Esophagus squamous epithelium (tissue), 5 donors: ENCODE measurements at regions not wholly inside any gene's neighbourhood (a gene's known extent, or its start where the extent isn't known, plus 50 kb on each side); places are given as distances from the start of the nearest gene placed in this dataset.

ENCODE experiments used
- DNase-seq: peaks from one replicate; lab custom pipeline; 2025; lab: John Stamatoyannopoulos, UW
- H3K27ac ChIP-seq, 4 donors: fragments of 200-600 bp; sonication (generic); one replicate each; pipeline ENCODE4 v1.5.1; 2016 to 2019; ENCODE audit warnings: mild to moderate bottlenecking in 1 of 4
- H3K27me3 ChIP-seq, 4 donors: fragments of 200-600 bp; sonication (generic); 1 replicate in 3 of 4; 2 replicates in 1 of 4; pipeline versions ENCODE4 v1.5.1 to v1.6.0; 2017 to 2021; ENCODE audit warnings: antibody characterized with exemption in 1 of 4
- H3K36me3 ChIP-seq, 3 donors: fragments of 200-600 bp; sonication (generic); one replicate each; pipeline ENCODE4 v1.5.1; 2016 to 2019
- H3K4me1 ChIP-seq, 3 donors: fragments of 200-600 bp; sonication (generic); one replicate each; pipeline ENCODE4 v1.5.1; 2017 to 2019
- H3K4me3 ChIP-seq, 4 donors: fragments of 200-600 bp; sonication (generic); 1 replicate in 3 of 4; 2 replicates in 1 of 4; pipeline ENCODE4 v1.5.1; 2016 to 2019; ENCODE audit warnings: mild to moderate bottlenecking in 2 of 4, moderate library complexity in 1 of 4
- H3K9me3 ChIP-seq, 3 donors: fragments of 200-600 bp; sonication (generic); one replicate each; pipeline ENCODE4 v1.5.1; 2016 to 2019
- POLR2A ChIP-seq, 4 donors: fragments of 450-650 bp; IDR thresholded peaks; one replicate each; pipeline ENCODE4 v1.6.1; 2017; ENCODE audit warnings: antibody characterized with exemption in 4 of 4, mild to moderate bottlenecking in 4 of 4, moderate library complexity in 3 of 4
- WGBS, 2 donors: methylation state at CpG; one replicate each; pipeline ENCODE4 v1.1.5; 2018; 5-methylcytosine and 5-hydroxymethylcytosine counted together
- intact Hi-C: fragments of 100-400 bp; cut with DNase I; formaldehyde crosslinking; loops from one replicate; pipeline ENCODE4 v1.15.0; 2022
- TF ChIP-seq, protein P1 (sequence below), 6 experiments: fragments of 450-650 bp in 4 of 6; fragments of 200-600 bp in 2 of 6; sonication (generic) in 2 of 6; IDR thresholded peaks; one replicate each; pipeline ENCODE4 v1.5.1; 2016 to 2019; ENCODE audit warnings: antibody characterized with exemption in 6 of 6, mild to moderate bottlenecking in 4 of 6, moderate library complexity in 4 of 6
- donor health status: DM: yes; HTN: yes; CAD: no.

DNA sequence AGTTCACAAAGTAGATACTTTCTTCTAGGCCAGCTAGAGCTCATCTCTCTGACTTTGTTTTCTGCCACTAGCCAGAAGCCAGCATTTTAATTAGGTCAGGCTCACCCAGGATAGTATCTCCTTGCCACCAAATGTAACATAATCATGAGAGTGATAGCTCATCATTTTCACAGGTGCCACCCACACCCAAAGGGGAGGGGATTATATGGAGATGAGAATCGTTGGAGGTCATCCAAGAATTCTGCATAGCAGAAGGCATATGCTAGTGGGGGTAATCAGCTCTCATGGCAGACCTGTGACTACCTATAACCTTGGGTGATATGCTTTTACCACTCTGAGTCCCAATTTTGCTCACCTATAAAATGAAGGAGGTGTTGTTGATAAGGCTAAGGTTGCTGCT lies 523.0 kb downstream of the METTL15 start:
- DNase-seq, result no peak
- WGBS, 2 donors, result 25 to 44% methylated on average over 1 of the region's 1 CpG
- no peaks in the 10 kb centered on the region for H3K9me3 ChIP-seq
- H3K27me3 ChIP-seq, result peaks cover 0 to 7% (median 0%) of the 10 kb centered on the region in 4 donors
- no peak overlapping the region for H3K4me3 ChIP-seq
- no peaks in the 10 kb centered on the region for H3K4me1 ChIP-seq
- intact Hi-C loops, result no loop called here
- no peaks in the 10 kb centered on the region for H3K36me3 ChIP-seq
- TF ChIP-seq, protein P1, sequence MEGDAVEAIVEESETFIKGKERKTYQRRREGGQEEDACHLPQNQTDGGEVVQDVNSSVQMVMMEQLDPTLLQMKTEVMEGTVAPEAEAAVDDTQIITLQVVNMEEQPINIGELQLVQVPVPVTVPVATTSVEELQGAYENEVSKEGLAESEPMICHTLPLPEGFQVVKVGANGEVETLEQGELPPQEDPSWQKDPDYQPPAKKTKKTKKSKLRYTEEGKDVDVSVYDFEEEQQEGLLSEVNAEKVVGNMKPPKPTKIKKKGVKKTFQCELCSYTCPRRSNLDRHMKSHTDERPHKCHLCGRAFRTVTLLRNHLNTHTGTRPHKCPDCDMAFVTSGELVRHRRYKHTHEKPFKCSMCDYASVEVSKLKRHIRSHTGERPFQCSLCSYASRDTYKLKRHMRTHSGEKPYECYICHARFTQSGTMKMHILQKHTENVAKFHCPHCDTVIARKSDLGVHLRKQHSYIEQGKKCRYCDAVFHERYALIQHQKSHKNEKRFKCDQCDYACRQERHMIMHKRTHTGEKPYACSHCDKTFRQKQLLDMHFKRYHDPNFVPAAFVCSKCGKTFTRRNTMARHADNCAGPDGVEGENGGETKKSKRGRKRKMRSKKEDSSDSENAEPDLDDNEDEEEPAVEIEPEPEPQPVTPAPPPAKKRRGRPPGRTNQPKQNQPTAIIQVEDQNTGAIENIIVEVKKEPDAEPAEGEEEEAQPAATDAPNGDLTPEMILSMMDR (IDR thresholded peaks at IDR 0.05), result no peak
- no peak for TF ChIP-seq POLR2A (IDR thresholded peaks at IDR 0.05)
- H3K27ac ChIP-seq, result no peak overlapping the region

DNA sequence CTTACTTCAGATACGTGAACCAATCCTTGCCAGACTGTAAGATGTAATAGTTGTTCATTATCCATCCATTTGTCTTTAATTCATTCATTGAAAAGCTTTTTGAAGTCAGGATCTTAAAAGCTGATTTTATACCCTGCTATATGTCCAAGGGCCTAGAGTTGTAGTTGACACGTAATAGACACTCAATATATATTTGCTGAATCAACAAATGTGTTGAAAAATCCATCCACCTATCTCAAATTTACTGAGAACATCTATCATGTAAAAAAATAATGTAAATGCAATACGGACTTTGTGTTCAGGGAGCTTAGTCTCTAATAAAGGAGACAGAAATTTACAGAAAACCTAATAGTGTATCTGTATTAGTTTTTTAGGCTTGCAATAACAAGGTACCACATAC lies 521.0 kb downstream of the METTL15 start:
- TF ChIP-seq, protein P1 (IDR thresholded peaks at IDR 0.05), result no peak
- no peak for TF ChIP-seq POLR2A (IDR thresholded peaks at IDR 0.05)
- Histone ChIP-seq H3K27me3 (peaks cover 0 to 10% (median 0%) of the 10 kb centered on the region in 4 donors), H3K27ac (no peak overlapping the region), H3K4me1 (no peaks in the 10 kb centered on the region), H3K4me3 (no peak overlapping the region), H3K36me3 (no peaks in the 10 kb centered on the region), H3K9me3 (no peaks in the 10 kb centered on the region)
- 78 to 84% methylated on average over 3 of the region's 3 CpGs for WGBS, 2 donors
- DNase-seq, result no peak
- intact Hi-C loops, result no loop called here

DNA sequence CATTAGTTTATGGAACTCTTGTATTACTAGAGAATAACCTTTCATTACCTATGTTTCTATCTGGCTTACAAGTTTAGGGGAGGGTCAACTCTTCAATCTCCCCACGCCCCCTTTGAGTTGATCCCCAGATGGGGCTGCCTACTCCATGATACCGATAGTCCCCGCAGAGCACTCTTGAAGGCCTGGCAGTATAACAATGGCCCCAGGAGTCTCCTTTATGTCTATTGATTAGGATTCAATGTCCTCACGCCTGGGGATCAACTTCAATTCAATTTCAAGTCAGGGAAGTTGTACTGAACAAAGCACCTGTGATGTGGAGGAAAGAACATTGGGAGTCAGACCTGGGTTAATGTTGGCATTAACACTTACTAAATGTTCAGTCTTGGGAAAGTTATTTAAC lies 520.2 kb downstream of the METTL15 start:
- H3K27ac ChIP-seq, result no peak overlapping the region
- WGBS, 2 donors, result 79 to 93% methylated on average over 4 of the region's 4 CpGs
- no peak for DNase-seq

DNA sequence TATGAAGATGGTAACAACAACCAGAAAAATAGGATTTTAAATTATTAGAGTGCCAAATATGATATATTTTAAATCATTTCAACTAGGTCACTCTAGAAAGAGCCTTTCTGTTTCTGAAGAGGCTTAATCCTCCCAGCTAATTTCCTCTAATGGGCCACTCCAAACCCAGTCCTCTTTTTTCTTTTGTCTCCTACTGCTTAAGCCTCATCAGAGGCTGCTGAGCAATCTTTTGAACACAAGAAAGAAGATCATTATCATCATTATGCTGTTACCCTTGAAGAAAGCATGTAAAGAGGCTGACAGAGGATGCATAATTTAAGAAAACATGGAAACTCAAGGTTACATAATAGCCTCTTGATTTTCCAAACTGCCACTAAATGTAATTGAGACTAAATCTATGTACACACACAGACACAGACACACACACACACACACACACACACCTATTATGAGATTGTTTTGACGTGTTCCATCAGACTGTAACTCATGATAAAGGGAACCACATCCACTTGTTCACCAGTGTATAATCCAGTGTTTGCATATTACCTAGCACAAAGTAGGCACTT lies 519.6 kb downstream of the METTL15 start:
- Histone ChIP-seq H3K27ac (no peak overlapping the region), H3K9me3 (no peaks in the 10 kb centered on the region), H3K27me3 (peaks cover 0 to 16% (median 0%) of the 10 kb centered on the region in 4 donors), H3K4me1 (no peaks in the 10 kb centered on the region), H3K36me3 (no peaks in the 10 kb centered on the region), H3K4me3 (no peak overlapping the region)
- intact Hi-C loops, result no loop called here
- TF ChIP-seq POLR2A (IDR thresholded peaks at IDR 0.05), result no peak
- TF ChIP-seq, protein P1 (IDR thresholded peaks at IDR 0.05), result no peak
- DNase-seq, result no peak
- WGBS, 2 donors, result 77 to 82% methylated on average over 1 of the region's 1 CpG

More for the DNA sequence above, 520.2 kb downstream of the METTL15 start:
- intact Hi-C loops, result no loop called here
- H3K4me3 ChIP-seq, result no peak overlapping the region
- no peaks in the 10 kb centered on the region for H3K4me1 ChIP-seq
- H3K27me3 ChIP-seq, result peaks cover 0 to 18% (median 0%) of the 10 kb centered on the region in 4 donors
- no peaks in the 10 kb centered on the region for H3K9me3 ChIP-seq
- TF ChIP-seq, protein P1 (IDR thresholded peaks at IDR 0.05), result no peak
- TF ChIP-seq POLR2A (IDR thresholded peaks at IDR 0.05), result no peak
- no peaks in the 10 kb centered on the region for H3K36me3 ChIP-seq

DNA sequence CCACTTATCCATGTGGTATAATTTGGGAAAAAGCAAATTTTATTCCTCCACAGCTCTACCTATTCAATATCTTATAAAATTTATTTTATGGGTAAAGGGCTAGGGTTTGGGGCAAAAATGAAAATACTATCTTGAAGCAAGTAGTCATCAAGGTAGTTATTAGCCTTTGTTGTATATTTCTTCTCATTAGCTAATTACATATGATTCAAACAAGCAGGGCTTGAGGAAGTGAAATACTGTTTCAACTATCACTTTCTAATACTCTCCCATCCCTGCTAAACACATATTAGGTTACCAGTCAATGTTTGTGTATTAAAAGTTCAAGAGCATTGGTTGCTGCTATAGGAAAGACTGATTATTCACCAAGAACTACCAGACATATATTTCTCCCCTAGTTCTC lies 517.3 kb downstream of the METTL15 start:
- Histone ChIP-seq H3K4me1 (no peaks in the 10 kb centered on the region), H3K27me3 (peaks cover 0 to 13% (median 0%) of the 10 kb centered on the region in 4 donors), H3K36me3 (no peaks in the 10 kb centered on the region), H3K27ac (no peak overlapping the region), H3K9me3 (no peaks in the 10 kb centered on the region), H3K4me3 (no peak overlapping the region)
- DNase-seq, result no peak
- intact Hi-C loops, result no loop called here
- TF ChIP-seq, protein P1 (IDR thresholded peaks at IDR 0.05), result no peak
- no peak for TF ChIP-seq POLR2A (IDR thresholded peaks at IDR 0.05)
